Heart right ventricle (tissue), 16 donors: ENCODE measurements at regions not wholly inside any gene's neighbourhood (a gene's known extent, or its start where the extent isn't known, plus 50 kb on each side); places are given as distances from the start of the nearest gene placed in this dataset.
"Not testable (repeated sequence)": the region's sequence is repeated elsewhere in the genome, so short reads cannot be mapped to it uniquely, and the experiment has no call there.

ENCODE experiments used
- ATAC-seq, 8 donors: fragments of 200-7000 bp; cut with Tn5 transposase; one replicate each; pipeline ENCODE4 v1.9.1; 2020; ENCODE audit warnings: mild to moderate bottlenecking in 8 of 8, moderate library complexity in 8 of 8, moderate number of reproducible peaks in 1 of 8
- DNase-seq, 2 donors: peaks; one replicate each; pipeline ENCODE4 v3.0.0-alpha.2; 2020
- H3K27ac ChIP-seq, 10 donors: fragments of 200-600 bp; sonication (generic) in 2 of 10; one replicate each; pipeline versions ENCODE4 v1.5.0 to v1.8.0; 2020 to 2022; ENCODE audit warnings: mild to moderate bottlenecking in 3 of 10
- H3K27me3 ChIP-seq, 7 donors: fragments of 200-600 bp; one replicate each; pipeline ENCODE4 v1.8.0; 2021 to 2022; ENCODE audit warnings: mild to moderate bottlenecking in 2 of 7
- H3K36me3 ChIP-seq, 9 donors: fragments of 200-600 bp; sonication (generic) in 1 of 9; one replicate each; pipeline versions ENCODE4 v1.5.0 to v1.8.0; 2020 to 2022; ENCODE audit warnings: mild to moderate bottlenecking in 2 of 9
- H3K4me1 ChIP-seq, 9 donors: fragments of 200-600 bp; sonication (generic) in 1 of 9; one replicate each; pipeline versions ENCODE4 v1.5.0 to v1.8.0; 2020 to 2022; ENCODE audit warnings: mild to moderate bottlenecking in 4 of 9
- H3K4me3 ChIP-seq, 10 donors: fragments of 200-600 bp; sonication (generic) in 2 of 10; one replicate each; pipeline versions ENCODE4 v1.5.0 to v1.8.0; 2020 to 2022; ENCODE audit warnings: mild to moderate bottlenecking in 7 of 10, moderate library complexity in 2 of 10
- H3K9me3 ChIP-seq, 11 donors: fragments of 200-600 bp in 10 of 11; sonication (generic) in 2 of 11; one replicate each; pipeline versions ENCODE4 v1.5.0 to v1.8.0; 2013 to 2022; ENCODE audit warnings: mild to moderate bottlenecking in 2 of 11, control low read depth in 1 of 11, moderate library complexity in 1 of 11
- CTCF ChIP-seq, 9 donors: fragments of 200-600 bp; sonication (generic) in 2 of 9; IDR thresholded peaks; one replicate each; pipeline versions ENCODE4 v1.5.0 to v1.8.0; 2021 to 2022; ENCODE audit warnings: antibody characterized with exemption in 9 of 9, mild to moderate bottlenecking in 5 of 9, moderate library complexity in 1 of 9
- WGBS, 2 donors: extraction: QIAGEN DNeasy Blood & Tissue Kit; methylation state at CpG; one replicate each; pipeline ENCODE4 v1.1.7; 2013; ENCODE audit warnings: inconsistent platforms in 1 of 2; 5-methylcytosine and 5-hydroxymethylcytosine counted together
- intact Hi-C, 10 donors: fragments of 100-400 bp; cut with DNase I; formaldehyde crosslinking; loops; one replicate each; pipeline versions ENCODE4 v1.11.1 to v1.14.2; 2022
- donor health status: Arrhythmogenic right ventricular cardiomyopathy.
- donor health status: ischemic (EF 13 %, LVEDD 7.1; RV severe dilation, severe dysfunction).
- donor health status: healthy with polysubstance abuse.
- donor health status: DM: no; HTN: yes; CAD: no.
- donor health status: DM: no; HTN: no; CAD: no.
- donor health status: ischemic (EF 25% LVEDD 6.9; RV normal size, moderate dysfunction).
- donor health status: ischemic (EF 25% LVEDD 5.7; RV mildly dilated, moderate dysfunction).
- donor health status: healthy.
- donor health status: DM: yes; HTN: yes; CAD: no.
- donor health status: Ischemic cardiomyopathy.
- donor health status: ischemic (EF 35%, LVEDD 5.7; RV mildly dilated, moderate dysfunction).
- donor health status: nonischemic (EF 11% LVEDD 7.7; RV severe dilation, severe dysfunction).
- donor health status: DM: yes; HTN: yes; CAD: no.
- donor health status: PGD.
- donor health status: ischemic (EF 29% LVEDD 5.4; RV normal size, mild dysfunction).
- donor health status: nonischemic (EF 23%, LVEDD 6.1; RV moderate dilation, normal function).

- 42 to 55% methylated on average over 2 of the region's 2 CpGs for WGBS, 2 donors
- no peak for TF ChIP-seq CTCF (IDR thresholded peaks at IDR 0.05)
- Histone ChIP-seq H3K27me3 (peaks cover 0 to 3% (median 0%) of the 10 kb centered on the region in 7 donors), H3K9me3 (no peaks in the 10 kb centered on the region), H3K4me1 (peaks cover 0 to 6% (median 0%) of the 10 kb centered on the region in 9 donors), H3K4me3 (no peak overlapping the region), H3K27ac (no peak overlapping the region), H3K36me3 (no peaks in the 10 kb centered on the region)
- DNase-seq, result no peak
- no peak for ATAC-seq
- intact Hi-C loops, result no loop called here
Observed at GRCh38 chr11:116037861-116038260, 533.6 kb upstream of the CADM1 start.

GRCh38 chr11:116035977-116036376 lies 531.8 kb upstream of the CADM1 start:
- intact Hi-C loops, result no loop called here
- Histone ChIP-seq H3K9me3 (no peaks in the 10 kb centered on the region), H3K4me3 (no peak overlapping the region), H3K4me1 (peaks cover 0 to 6% (median 0%) of the 10 kb centered on the region in 9 donors), H3K27ac (no peak overlapping the region), H3K36me3 (no peaks in the 10 kb centered on the region), H3K27me3 (peaks cover 0 to 6% (median 0%) of the 10 kb centered on the region in 7 donors)
- TF ChIP-seq CTCF (IDR thresholded peaks at IDR 0.05), result no peak
- ATAC-seq (no peak), DNase-seq (no peak)
- WGBS, 2 donors, result 63 to 66% methylated on average over 5 of the region's 5 CpGs

- H3K36me3 ChIP-seq, result no peaks in the 10 kb centered on the region
- no peak overlapping the region for H3K4me3 ChIP-seq
- DNase-seq, result no peak
- no peak overlapping the region for H3K27ac ChIP-seq
- peaks cover 0 to 6% (median 0%) of the 10 kb centered on the region in 7 donors for H3K27me3 ChIP-seq
- intact Hi-C loops, result no loop called here
- peaks cover 0 to 6% (median 0%) of the 10 kb centered on the region in 9 donors for H3K4me1 ChIP-seq
- H3K9me3 ChIP-seq, result no peaks in the 10 kb centered on the region
- no peak for TF ChIP-seq CTCF (IDR thresholded peaks at IDR 0.05)
- 29 to 40% methylated on average over 8 of the region's 8 CpGs for WGBS, 2 donors
- ATAC-seq, result no peak
Observed at GRCh38 chr11:116033931-116034553, 529.8 kb upstream of the CADM1 start.

GRCh38 chr11:116030697-116031331 lies 526.6 kb upstream of the CADM1 start:
- Histone ChIP-seq H3K9me3 (no peaks in the 10 kb centered on the region), H3K4me3 (no peak overlapping the region), H3K27me3 (peaks cover 0 to 6% (median 0%) of the 10 kb centered on the region in 7 donors), H3K36me3 (no peaks in the 10 kb centered on the region), H3K4me1 (no peaks in the 10 kb centered on the region), H3K27ac (no peak overlapping the region)
- DNase-seq, result no peak
- WGBS, 2 donors, result 87 to 89% methylated on average over 4 of the region's 4 CpGs
- no peak for TF ChIP-seq CTCF (IDR thresholded peaks at IDR 0.05)
- intact Hi-C loops, result no loop called here
- ATAC-seq, result no peak

- H3K4me1 ChIP-seq, H3K9me3 ChIP-seq, H3K27ac ChIP-seq, H3K27me3 ChIP-seq, H3K36me3 ChIP-seq, intact Hi-C loops, H3K4me3 ChIP-seq, ATAC-seq, DNase-seq: not testable (repeated sequence)
- WGBS, 2 donors, result 65 to 80% methylated on average over 1 of the region's 1 CpG
Observed at GRCh38 chr11:116028506-116028905, 524.3 kb upstream of the CADM1 start.
